ENCODE measurements at regions not wholly inside any gene's neighbourhood (a gene's known extent, or its start where the extent isn't known, plus 50 kb on each side); places are given as distances from the start of the nearest gene placed in this dataset.

GRCh38 chr16:49048557-49048956 lies 233.1 kb downstream of the CBLN1 start:
- 86% methylated on average over 3 of the region's 4 CpGs for WGBS (ENCODE audit: insufficient coverage)
- H3K4me1 ChIP-seq (ENCODE audit: control insufficient read depth, insufficient read depth, low read length), result peaks cover 4% of the 10 kb centered on the region
- H3K27ac ChIP-seq (ENCODE audit: low read length), result no peak overlapping the region
- DNase-seq, result no peak
- H3K9me3 ChIP-seq (replicated peaks; ENCODE audit: control insufficient read depth, low read depth, low read length), result no peaks in the 10 kb centered on the region
- no peaks in the 10 kb centered on the region for H3K36me3 ChIP-seq (ENCODE audit: control insufficient read depth, insufficient read depth, low read length)
- H3K27me3 ChIP-seq (ENCODE audit: control insufficient read depth, insufficient read depth, low read length), result peaks cover 2% of the 10 kb centered on the region
- H3K4me3 ChIP-seq (ENCODE audit: low read length), result no peak overlapping the region

DNA sequence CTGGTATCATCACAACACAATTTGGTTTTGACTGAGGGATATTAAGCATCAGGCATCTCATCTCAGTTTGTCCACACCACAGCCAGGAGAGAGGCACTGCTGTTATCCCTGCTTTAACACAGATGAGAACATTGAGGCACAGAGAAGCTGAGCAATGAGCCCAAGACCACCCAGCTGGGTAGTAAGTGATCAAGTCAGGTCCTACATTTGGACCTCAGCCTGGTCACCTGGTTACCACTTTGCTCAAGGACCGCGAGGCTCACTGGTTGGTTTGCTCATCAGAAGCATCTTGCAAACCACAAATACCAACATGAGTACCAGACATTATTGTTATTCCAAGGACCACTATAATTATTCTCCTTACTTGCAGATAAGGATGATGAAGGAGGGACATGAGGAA lies 245.5 kb downstream of the CBLN1 start:
- Histone ChIP-seq H3K27ac (ENCODE audit: low read length) (no peak overlapping the region), H3K36me3 (ENCODE audit: control insufficient read depth, insufficient read depth, low read length) (no peaks in the 10 kb centered on the region), H3K4me1 (ENCODE audit: control insufficient read depth, insufficient read depth, low read length) (no peaks in the 10 kb centered on the region), H3K27me3 (ENCODE audit: control insufficient read depth, insufficient read depth, low read length) (no peaks in the 10 kb centered on the region), H3K9me3 (replicated peaks; ENCODE audit: control insufficient read depth, low read depth, low read length) (no peaks in the 10 kb centered on the region), H3K4me3 (ENCODE audit: low read length) (no peak overlapping the region)
- WGBS (ENCODE audit: insufficient coverage), result no CpG with 5 or more reads among the region's 2 CpGs
- DNase-seq, result no peak

GRCh38 chr16:49027420-49027819 lies 254.2 kb downstream of the CBLN1 start:
- Histone ChIP-seq H3K27me3 (ENCODE audit: control insufficient read depth, insufficient read depth, low read length) (no peaks in the 10 kb centered on the region), H3K4me1 (ENCODE audit: control insufficient read depth, insufficient read depth, low read length) (peaks cover 12% of the 10 kb centered on the region), H3K27ac (ENCODE audit: low read length) (no peak overlapping the region), H3K36me3 (ENCODE audit: control insufficient read depth, insufficient read depth, low read length) (no peaks in the 10 kb centered on the region), H3K4me3 (ENCODE audit: low read length) (no peak overlapping the region), H3K9me3 (replicated peaks; ENCODE audit: control insufficient read depth, low read depth, low read length) (no peaks in the 10 kb centered on the region)
- WGBS (ENCODE audit: insufficient coverage), result 60% methylated on average over 2 of the region's 3 CpGs
- DNase-seq, result no peak

DNA sequence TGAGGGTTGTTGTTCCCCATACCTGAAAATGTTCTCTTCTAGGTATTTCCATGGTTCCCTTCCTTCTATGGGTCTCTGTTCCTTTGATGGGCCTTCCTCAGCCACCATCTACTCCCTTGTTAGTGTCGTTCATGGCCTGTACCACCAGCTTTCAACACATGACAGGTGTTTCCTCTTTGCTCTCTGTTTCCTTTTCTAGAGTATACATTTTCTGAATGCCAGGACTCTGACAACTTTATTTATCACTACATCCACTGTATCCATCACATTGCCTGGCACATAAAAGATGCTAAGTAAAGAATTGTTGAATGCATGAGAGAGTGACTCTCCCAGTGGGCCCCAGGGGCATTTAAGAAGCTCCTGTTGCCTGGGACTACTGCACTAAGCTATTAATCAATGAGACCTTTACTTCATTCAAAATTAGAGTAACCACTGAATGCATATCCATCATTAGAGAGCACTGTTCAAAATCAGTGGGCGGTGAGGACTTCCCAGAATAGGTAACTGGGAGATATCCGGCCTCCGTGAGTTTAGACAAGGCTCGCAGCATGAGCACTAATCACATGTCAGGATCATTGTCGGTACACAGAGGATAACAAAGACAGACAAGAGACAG lies 255.0 kb downstream of the CBLN1 start:
- DNase-seq, result no peak
- Histone ChIP-seq H3K36me3 (ENCODE audit: control insufficient read depth, insufficient read depth, low read length) (no peaks in the 10 kb centered on the region), H3K27me3 (ENCODE audit: control insufficient read depth, insufficient read depth, low read length) (no peaks in the 10 kb centered on the region), H3K4me3 (ENCODE audit: low read length) (no peak overlapping the region), H3K9me3 (replicated peaks; ENCODE audit: control insufficient read depth, low read depth, low read length) (no peaks in the 10 kb centered on the region), H3K4me1 (ENCODE audit: control insufficient read depth, insufficient read depth, low read length) (peaks cover 12% of the 10 kb centered on the region), H3K27ac (ENCODE audit: low read length) (no peak overlapping the region)
- no CpG with 5 or more reads among the region's 6 CpGs for WGBS (ENCODE audit: insufficient coverage)

DNA sequence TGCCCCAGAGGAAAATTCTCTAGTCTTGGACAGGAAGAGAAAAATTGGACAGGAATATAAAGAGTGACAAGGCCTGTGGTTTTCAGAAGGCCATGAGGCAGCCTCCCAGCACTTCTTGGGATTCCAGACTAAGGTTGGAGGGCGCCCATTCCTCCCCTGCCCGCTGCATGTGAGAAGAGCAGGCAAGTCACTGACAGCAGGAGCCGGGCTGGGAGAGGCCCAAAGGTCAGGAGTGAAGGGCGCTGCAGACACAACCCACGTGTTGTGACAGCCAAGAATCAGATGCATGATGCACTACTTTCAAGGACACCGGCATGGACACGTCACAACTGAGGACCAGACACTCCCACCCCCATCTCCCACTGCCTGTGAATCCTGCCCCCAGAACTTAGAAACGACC lies 256.7 kb downstream of the CBLN1 start:
- WGBS (ENCODE audit: insufficient coverage), result 73% methylated on average over 5 of the region's 8 CpGs
- Histone ChIP-seq H3K4me1 (ENCODE audit: control insufficient read depth, insufficient read depth, low read length) (peaks cover 27% of the 10 kb centered on the region), H3K36me3 (ENCODE audit: control insufficient read depth, insufficient read depth, low read length) (no peaks in the 10 kb centered on the region), H3K27me3 (ENCODE audit: control insufficient read depth, insufficient read depth, low read length) (no peaks in the 10 kb centered on the region), H3K9me3 (replicated peaks; ENCODE audit: control insufficient read depth, low read depth, low read length) (no peaks in the 10 kb centered on the region), H3K4me3 (ENCODE audit: low read length) (no peak overlapping the region), H3K27ac (ENCODE audit: low read length) (no peak overlapping the region)
- no peak for DNase-seq

GRCh38 chr16:49024016-49024415 lies 257.6 kb downstream of the CBLN1 start:
- Histone ChIP-seq H3K4me3 (ENCODE audit: low read length) (no peak overlapping the region), H3K9me3 (replicated peaks; ENCODE audit: control insufficient read depth, low read depth, low read length) (no peaks in the 10 kb centered on the region), H3K4me1 (ENCODE audit: control insufficient read depth, insufficient read depth, low read length) (peaks cover 36% of the 10 kb centered on the region), H3K27ac (ENCODE audit: low read length) (no peak overlapping the region), H3K36me3 (ENCODE audit: control insufficient read depth, insufficient read depth, low read length) (no peaks in the 10 kb centered on the region), H3K27me3 (ENCODE audit: control insufficient read depth, insufficient read depth, low read length) (no peaks in the 10 kb centered on the region)
- 88% methylated on average over 6 of the region's 7 CpGs for WGBS (ENCODE audit: insufficient coverage)
- DNase-seq, result no peak

DNA sequence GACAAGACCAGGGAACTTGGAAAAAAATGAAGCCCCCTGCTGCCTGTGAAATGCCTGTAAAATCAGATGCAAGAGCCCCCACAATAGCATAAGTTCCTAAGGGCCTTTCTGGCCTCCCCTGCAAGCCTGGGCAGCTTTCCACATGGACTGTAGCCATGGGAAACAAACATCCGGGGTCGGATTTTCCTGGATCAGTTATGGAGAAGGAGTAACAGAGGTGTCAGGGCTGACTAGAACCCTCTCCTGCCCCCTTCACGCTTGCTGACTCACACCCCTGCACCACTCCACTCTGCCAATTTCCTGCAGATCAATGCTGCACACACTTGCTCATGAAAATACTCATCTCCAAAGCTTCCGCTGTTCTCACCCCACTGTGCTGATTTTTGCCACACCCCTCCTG lies 258.6 kb downstream of the CBLN1 start:
- WGBS (ENCODE audit: insufficient coverage), result 33% methylated on average over 2 of the region's 4 CpGs
- Histone ChIP-seq H3K9me3 (replicated peaks; ENCODE audit: control insufficient read depth, low read depth, low read length) (no peaks in the 10 kb centered on the region), H3K4me1 (ENCODE audit: control insufficient read depth, insufficient read depth, low read length) (peaks cover 46% of the 10 kb centered on the region), H3K27ac (ENCODE audit: low read length) (no peak overlapping the region), H3K36me3 (ENCODE audit: control insufficient read depth, insufficient read depth, low read length) (no peaks in the 10 kb centered on the region), H3K4me3 (ENCODE audit: low read length) (no peak overlapping the region), H3K27me3 (ENCODE audit: control insufficient read depth, insufficient read depth, low read length) (no peaks in the 10 kb centered on the region)
- DNase-seq, result peak; percentile 46

DNA sequence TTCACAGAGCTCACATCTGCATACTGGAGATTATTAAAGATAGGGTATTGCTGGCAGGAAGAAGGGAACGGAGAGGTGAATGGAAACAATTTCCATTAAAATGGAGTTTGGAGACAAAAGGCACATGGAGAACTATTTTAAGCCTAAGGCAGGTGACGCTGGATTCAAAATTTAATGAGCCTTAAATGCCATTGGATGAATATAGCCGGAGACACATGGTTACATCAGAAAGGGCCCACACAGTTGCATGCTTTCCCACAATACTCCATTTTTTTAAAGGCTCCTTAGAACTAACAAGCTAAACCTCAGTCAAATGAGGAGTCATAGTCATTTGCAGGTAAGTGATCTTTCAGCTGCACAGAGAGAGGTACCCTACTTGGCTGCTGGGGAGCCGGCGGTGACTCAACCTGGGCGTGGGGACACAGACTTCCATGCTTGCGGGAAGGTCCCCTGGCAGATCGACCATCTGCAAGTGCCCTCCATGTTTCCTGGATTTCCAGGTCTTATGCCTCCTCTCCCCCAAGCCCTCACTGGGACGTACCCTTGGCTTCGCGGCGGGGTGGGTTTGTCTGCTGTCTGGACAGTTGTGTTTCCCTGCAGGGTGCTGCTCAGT lies 259.2 kb downstream of the CBLN1 start:
- Histone ChIP-seq H3K4me3 (ENCODE audit: low read length) (no peak overlapping the region), H3K9me3 (replicated peaks; ENCODE audit: control insufficient read depth, low read depth, low read length) (no peaks in the 10 kb centered on the region), H3K27ac (ENCODE audit: low read length) (no peak overlapping the region), H3K27me3 (ENCODE audit: control insufficient read depth, insufficient read depth, low read length) (no peaks in the 10 kb centered on the region), H3K4me1 (ENCODE audit: control insufficient read depth, insufficient read depth, low read length) (peaks cover 47% of the 10 kb centered on the region), H3K36me3 (ENCODE audit: control insufficient read depth, insufficient read depth, low read length) (no peaks in the 10 kb centered on the region)
- no peak for DNase-seq
- 50% methylated on average over 3 of the region's 12 CpGs for WGBS (ENCODE audit: insufficient coverage)

GRCh38 chr16:49021136-49021535 lies 260.5 kb downstream of the CBLN1 start:
- Histone ChIP-seq H3K36me3 (ENCODE audit: control insufficient read depth, insufficient read depth, low read length) (no peaks in the 10 kb centered on the region), H3K27me3 (ENCODE audit: control insufficient read depth, insufficient read depth, low read length) (no peaks in the 10 kb centered on the region), H3K4me3 (ENCODE audit: low read length) (no peak overlapping the region), H3K27ac (ENCODE audit: low read length) (no peak overlapping the region), H3K9me3 (replicated peaks; ENCODE audit: control insufficient read depth, low read depth, low read length) (no peaks in the 10 kb centered on the region), H3K4me1 (ENCODE audit: control insufficient read depth, insufficient read depth, low read length) (peaks cover 50% of the 10 kb centered on the region)
- DNase-seq, result peak; percentile 88
- 1% methylated on average over 8 of the region's 9 CpGs for WGBS (ENCODE audit: insufficient coverage)

DNA sequence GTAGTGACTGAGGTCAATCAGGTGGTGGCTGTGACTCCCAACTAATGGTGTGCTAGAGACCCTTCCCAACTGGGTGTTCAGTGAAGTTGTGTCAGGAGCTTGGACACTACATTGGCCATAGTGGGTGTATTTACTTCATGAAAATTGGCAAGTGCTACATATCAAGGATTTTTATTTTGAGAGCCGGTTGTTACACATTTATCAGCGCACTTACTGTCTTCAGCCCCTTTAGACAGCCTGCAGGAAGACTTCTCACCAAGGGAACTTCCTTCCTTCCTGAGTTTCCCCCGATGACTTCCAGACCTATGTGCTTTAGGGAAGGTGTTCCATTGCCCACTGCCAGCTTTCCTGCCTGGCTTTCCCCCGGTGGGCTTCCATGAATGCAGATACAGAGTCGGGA lies 261.2 kb downstream of the CBLN1 start:
- Histone ChIP-seq H3K4me3 (ENCODE audit: low read length) (no peak overlapping the region), H3K9me3 (replicated peaks; ENCODE audit: control insufficient read depth, low read depth, low read length) (no peaks in the 10 kb centered on the region), H3K27ac (ENCODE audit: low read length) (peak overlapping the region; percentile 68), H3K36me3 (ENCODE audit: control insufficient read depth, insufficient read depth, low read length) (no peaks in the 10 kb centered on the region), H3K4me1 (ENCODE audit: control insufficient read depth, insufficient read depth, low read length) (peaks cover 57% of the 10 kb centered on the region), H3K27me3 (ENCODE audit: control insufficient read depth, insufficient read depth, low read length) (no peaks in the 10 kb centered on the region)
- WGBS (ENCODE audit: insufficient coverage), result 0% methylated on average over 1 of the region's 5 CpGs
- no peak for DNase-seq

DNA sequence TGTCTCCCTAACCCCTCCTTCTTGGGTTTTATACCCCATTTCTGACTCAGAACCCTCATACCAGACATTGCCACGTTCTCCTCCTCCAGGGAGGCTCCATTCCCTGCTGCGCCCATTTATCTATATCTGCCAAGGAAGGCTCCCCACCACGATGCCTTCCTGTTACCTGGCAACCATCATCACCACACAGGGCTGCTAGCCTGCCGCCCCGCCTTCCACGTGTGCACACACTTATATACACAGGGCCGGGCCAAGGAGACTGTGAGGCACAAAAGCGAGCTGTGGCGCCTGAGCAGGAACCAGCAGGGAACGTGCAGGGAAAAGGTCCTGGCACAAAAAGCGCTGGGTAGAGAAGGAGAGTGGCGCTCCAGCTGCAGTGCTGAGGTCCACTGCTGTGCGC lies 261.8 kb downstream of the CBLN1 start:
- 56% methylated on average over 7 of the region's 13 CpGs for WGBS (ENCODE audit: insufficient coverage)
- H3K27ac ChIP-seq (ENCODE audit: low read length), result peak overlapping the region; percentile 65
- peak; percentile 23 for DNase-seq

More for the DNA sequence above, 261.8 kb downstream of the CBLN1 start:
- H3K4me1 ChIP-seq (ENCODE audit: control insufficient read depth, insufficient read depth, low read length), result peaks cover 63% of the 10 kb centered on the region
- H3K9me3 ChIP-seq (replicated peaks; ENCODE audit: control insufficient read depth, low read depth, low read length), result no peaks in the 10 kb centered on the region
- H3K4me3 ChIP-seq (ENCODE audit: low read length), result no peak overlapping the region
- no peaks in the 10 kb centered on the region for H3K27me3 ChIP-seq (ENCODE audit: control insufficient read depth, insufficient read depth, low read length)
- no peaks in the 10 kb centered on the region for H3K36me3 ChIP-seq (ENCODE audit: control insufficient read depth, insufficient read depth, low read length)

Measured in muscle of leg (tissue), 3 donors.